ENCODE measurements at regions not wholly inside any gene's neighbourhood (a gene's known extent, or its start where the extent isn't known, plus 50 kb on each side); places are given as distances from the start of the nearest gene placed in this dataset.
"Not testable (repeated sequence)": the region's sequence is repeated elsewhere in the genome, so short reads cannot be mapped to it uniquely, and the experiment has no call there.

- not testable (repeated sequence) for TF ChIP-seq CTCF, POLR2AphosphoS5, POLR2A (IDR thresholded peaks at IDR 0.05)
Observed at GRCh38 chr1:149285205-149285604, 181.9 kb upstream of the NBPF9 start.

Data from breast epithelium (tissue), 3 donors.